A673 (cell line): ENCODE measurements at regions not wholly inside any gene's neighbourhood (a gene's known extent, or its start where the extent isn't known, plus 50 kb on each side); places are given as distances from the start of the nearest gene placed in this dataset.

Experiments
- EZH2 ChIP-seq: fragments of 200-600 bp; sonication (generic); IDR thresholded peaks from 2 replicates; pipeline ENCODE4 v1.6.1; 2017; ENCODE audit warnings: borderline replicate concordance, low read depth, mild to moderate bottlenecking, mixed read lengths, antibody characterized with exemption, low read length; ENCODE audit not compliant: poor library complexity, severe bottlenecking
- TF ChIP-seq, protein P1 (sequence below): fragments of 300-800, 200-600 bp; sonication (generic); conservative IDR thresholded peaks from 2 replicates; pipeline ENCODE4 v1.5.1; 2017; ENCODE audit warnings: low read depth, mild to moderate bottlenecking, antibody characterized with exemption, low read length, moderate library complexity, mixed read lengths

DNA sequence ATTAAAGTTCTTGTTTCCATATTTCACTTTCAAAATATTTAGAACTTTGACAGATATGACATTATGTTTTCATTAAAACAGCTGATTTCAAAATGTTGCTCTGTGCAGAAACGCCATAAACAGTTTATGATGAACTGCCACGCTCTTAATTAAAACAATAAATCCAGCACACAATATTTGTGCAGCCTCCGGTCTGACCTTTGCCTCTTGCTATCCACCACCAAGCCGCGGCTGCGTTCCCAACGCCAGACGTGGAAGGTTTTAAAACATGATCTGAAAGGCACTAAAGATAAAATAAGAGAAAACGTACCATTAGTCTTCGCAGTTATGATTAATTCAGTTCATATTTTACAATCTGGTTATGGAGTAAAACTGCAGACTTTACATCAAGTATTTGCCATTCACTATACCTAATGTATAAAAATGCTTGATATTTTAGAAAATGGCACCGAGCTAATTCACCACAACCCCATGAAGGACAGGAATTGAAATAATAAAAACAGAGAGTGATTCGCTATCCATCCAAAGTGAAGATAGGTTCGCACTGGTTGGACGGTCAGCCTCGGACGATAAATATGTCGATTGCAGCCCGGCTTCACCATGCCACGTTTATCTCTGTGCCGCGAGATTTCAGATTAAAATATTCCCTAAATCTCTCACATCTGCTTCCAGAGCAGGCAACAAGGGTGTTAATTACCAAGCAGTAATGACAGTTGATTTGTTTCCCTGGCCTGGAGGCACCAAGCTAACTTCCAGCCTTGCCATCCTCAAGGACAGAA is 103.3 kb upstream of the ZNF507 start:
- TF ChIP-seq, protein P1, sequence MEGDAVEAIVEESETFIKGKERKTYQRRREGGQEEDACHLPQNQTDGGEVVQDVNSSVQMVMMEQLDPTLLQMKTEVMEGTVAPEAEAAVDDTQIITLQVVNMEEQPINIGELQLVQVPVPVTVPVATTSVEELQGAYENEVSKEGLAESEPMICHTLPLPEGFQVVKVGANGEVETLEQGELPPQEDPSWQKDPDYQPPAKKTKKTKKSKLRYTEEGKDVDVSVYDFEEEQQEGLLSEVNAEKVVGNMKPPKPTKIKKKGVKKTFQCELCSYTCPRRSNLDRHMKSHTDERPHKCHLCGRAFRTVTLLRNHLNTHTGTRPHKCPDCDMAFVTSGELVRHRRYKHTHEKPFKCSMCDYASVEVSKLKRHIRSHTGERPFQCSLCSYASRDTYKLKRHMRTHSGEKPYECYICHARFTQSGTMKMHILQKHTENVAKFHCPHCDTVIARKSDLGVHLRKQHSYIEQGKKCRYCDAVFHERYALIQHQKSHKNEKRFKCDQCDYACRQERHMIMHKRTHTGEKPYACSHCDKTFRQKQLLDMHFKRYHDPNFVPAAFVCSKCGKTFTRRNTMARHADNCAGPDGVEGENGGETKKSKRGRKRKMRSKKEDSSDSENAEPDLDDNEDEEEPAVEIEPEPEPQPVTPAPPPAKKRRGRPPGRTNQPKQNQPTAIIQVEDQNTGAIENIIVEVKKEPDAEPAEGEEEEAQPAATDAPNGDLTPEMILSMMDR: no peak
- TF ChIP-seq EZH2: no peak
